ENCODE measurements at regions not wholly inside any gene's neighbourhood (a gene's known extent, or its start where the extent isn't known, plus 50 kb on each side); places are given as distances from the start of the nearest gene placed in this dataset.

- Histone ChIP-seq H3K4me3 (no peak overlapping the region), H3K27me3 (no peaks in the 10 kb centered on the region), H3K27ac (no peak overlapping the region), H3K36me3 (no peaks in the 10 kb centered on the region), H3K4me1 (peaks cover 0 to 5% (median 0%) of the 10 kb centered on the region in 3 donors), H3K9me3 (no peaks in the 10 kb centered on the region)
- WGBS, 2 donors = 82 to 83% methylated on average over 1 of the region's 1 CpG
- intact Hi-C loops (cut with DNase I) = no loop called here
- ATAC-seq (no peak), DNase-seq (no peak), FAIRE-seq (peak; percentile 47)
- TF ChIP-seq CTCF (IDR thresholded peaks at IDR 0.05) = no peak
Measured at GRCh38 chr12:100743060-100743459, 51.5 kb upstream of the ANO4 start.
